Endodermal cell (in vitro differentiated cells): ENCODE measurements at regions not wholly inside any gene's neighbourhood (a gene's known extent, or its start where the extent isn't known, plus 50 kb on each side); places are given as distances from the start of the nearest gene placed in this dataset.

Source experiments
- DNase-seq: peaks from one replicate; pipeline ENCODE4 v3.0.0-alpha.2; 2017
- H3K27ac ChIP-seq: 2 replicates; pipeline ENCODE4 v1.5.1; 2013; ENCODE audit warnings: mild to moderate bottlenecking, low read depth, low read length, moderate library complexity
- H3K27me3 ChIP-seq: 2 replicates; pipeline ENCODE4 v1.6.1; 2013; ENCODE audit warnings: mild to moderate bottlenecking, low read length, moderate library complexity; ENCODE audit not compliant: insufficient read depth, control insufficient read depth, poor library complexity, severe bottlenecking
- H3K36me3 ChIP-seq: 2 replicates; pipeline ENCODE4 v1.7.0; 2013; ENCODE audit warnings: mild to moderate bottlenecking, low read length, moderate library complexity; ENCODE audit not compliant: control insufficient read depth, insufficient read depth
- H3K4me1 ChIP-seq: one replicate; pipeline ENCODE4 v1.7.0; 2013; ENCODE audit warnings: low read length; ENCODE audit not compliant: control insufficient read depth, insufficient read depth
- H3K4me3 ChIP-seq: 2 replicates; pipeline ENCODE4 v1.5.1; 2013; ENCODE audit warnings: mild to moderate bottlenecking, low read length, moderate library complexity
- H3K9ac ChIP-seq: 2 replicates; pipeline ENCODE4 v1.6.1; 2013; ENCODE audit warnings: mild to moderate bottlenecking, low read length, moderate library complexity; ENCODE audit not compliant: poor library complexity, severe bottlenecking; ENCODE audit errors: extremely low read depth
- H3K9me3 ChIP-seq: 2 replicates; pipeline ENCODE4 v1.6.1; 2013; ENCODE audit warnings: mild to moderate bottlenecking, low read length, moderate library complexity; ENCODE audit not compliant: control insufficient read depth
- H3K27ac Mint-ChIP-seq: 2 replicates; pipeline ENCODE4 v1.8.0; 2020; ENCODE audit warnings: mixed read lengths
- H3K27me3 Mint-ChIP-seq: 2 replicates; pipeline ENCODE4 v1.8.0; 2021; ENCODE audit warnings: mild to moderate bottlenecking, mixed read lengths; ENCODE audit not compliant: insufficient read depth
- H3K36me3 Mint-ChIP-seq: 2 replicates; pipeline ENCODE4 v1.8.0; 2020; ENCODE audit warnings: low read depth, mixed read lengths
- H3K4me1 Mint-ChIP-seq: 2 replicates; pipeline ENCODE4 v1.8.0; 2020; ENCODE audit warnings: mixed read lengths
- H3K4me3 Mint-ChIP-seq: 2 replicates; pipeline ENCODE4 v1.8.0; 2020; ENCODE audit warnings: mild to moderate bottlenecking, moderate library complexity, mixed read lengths
- H3K9me3 Mint-ChIP-seq: 2 replicates; pipeline ENCODE4 v1.8.0; 2020; ENCODE audit warnings: mild to moderate bottlenecking, mixed read lengths
- WGBS, 2 experiments: methylation state at CpG; one replicate each; pipeline versions ENCODE4 v1.1.5 to v1.1.7; 2013; ENCODE audit warnings: missing lambda C conversion rate in 2 of 2, mixed read lengths in 1 of 2; ENCODE audit not compliant: insufficient coverage in 1 of 2, insufficient read length in 1 of 2; 5-methylcytosine and 5-hydroxymethylcytosine counted together
- TF ChIP-seq, protein P1 (sequence below): fragments of 200-600 bp; sonication (generic); conservative IDR thresholded peaks from 2 replicates; pipeline ENCODE4 v1.5.0; 2021; ENCODE audit warnings: antibody characterized with exemption, mild to moderate bottlenecking

DNA sequence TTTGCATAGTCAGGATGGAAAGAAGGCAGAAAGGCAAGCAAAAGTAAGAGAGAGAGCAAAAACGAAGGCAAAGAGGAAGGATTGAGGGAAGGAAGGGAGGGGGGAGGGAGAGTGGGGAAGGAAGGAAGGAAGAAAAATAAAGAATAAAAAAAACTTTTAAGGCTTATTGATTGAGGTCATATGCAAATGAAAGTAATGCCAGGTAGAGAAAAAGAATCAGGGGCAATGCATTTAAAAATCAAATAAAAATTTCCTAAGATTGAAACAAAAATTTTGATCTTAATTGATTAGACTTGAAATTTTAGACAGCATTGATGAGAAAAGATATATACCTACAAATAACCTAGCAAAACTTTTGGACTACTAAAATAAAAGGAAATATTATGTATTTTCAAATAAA is 153.9 kb upstream of the KIF2B start:
- H3K9me3 Mint-ChIP-seq: peaks cover 23% of the 10 kb centered on the region
- no peaks in the 10 kb centered on the region for H3K36me3 Mint-ChIP-seq

DNA sequence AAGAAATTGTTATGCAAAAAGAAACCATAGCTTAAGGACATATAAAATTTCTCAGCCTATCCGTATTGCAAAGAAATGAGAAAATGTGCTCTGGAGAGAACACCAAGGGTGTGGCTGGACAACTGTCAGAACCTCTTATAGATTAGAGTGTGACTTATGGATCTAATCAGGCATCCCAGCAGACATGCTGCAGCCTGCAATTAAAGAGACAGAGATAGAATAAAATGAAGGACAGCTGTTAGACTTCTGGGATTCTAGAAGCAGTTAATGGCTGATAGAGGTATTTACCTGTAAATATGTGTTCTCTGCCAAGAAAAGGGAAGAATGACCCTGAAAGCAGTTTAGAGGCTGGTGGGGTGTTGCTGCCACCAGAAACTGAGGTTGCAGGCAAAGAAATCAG is 160.1 kb upstream of the KIF2B start:
- peaks cover 14% of the 10 kb centered on the region for H3K9me3 Mint-ChIP-seq
- Histone ChIP-seq H3K27me3 (no peaks in the 10 kb centered on the region), H3K4me3 (no peak overlapping the region), H3K36me3 (no peaks in the 10 kb centered on the region), H3K27ac (no peak overlapping the region), H3K9me3 (no peaks in the 10 kb centered on the region), H3K4me1 (no peaks in the 10 kb centered on the region), H3K9ac (no peak overlapping the region)
- TF ChIP-seq, protein P1, sequence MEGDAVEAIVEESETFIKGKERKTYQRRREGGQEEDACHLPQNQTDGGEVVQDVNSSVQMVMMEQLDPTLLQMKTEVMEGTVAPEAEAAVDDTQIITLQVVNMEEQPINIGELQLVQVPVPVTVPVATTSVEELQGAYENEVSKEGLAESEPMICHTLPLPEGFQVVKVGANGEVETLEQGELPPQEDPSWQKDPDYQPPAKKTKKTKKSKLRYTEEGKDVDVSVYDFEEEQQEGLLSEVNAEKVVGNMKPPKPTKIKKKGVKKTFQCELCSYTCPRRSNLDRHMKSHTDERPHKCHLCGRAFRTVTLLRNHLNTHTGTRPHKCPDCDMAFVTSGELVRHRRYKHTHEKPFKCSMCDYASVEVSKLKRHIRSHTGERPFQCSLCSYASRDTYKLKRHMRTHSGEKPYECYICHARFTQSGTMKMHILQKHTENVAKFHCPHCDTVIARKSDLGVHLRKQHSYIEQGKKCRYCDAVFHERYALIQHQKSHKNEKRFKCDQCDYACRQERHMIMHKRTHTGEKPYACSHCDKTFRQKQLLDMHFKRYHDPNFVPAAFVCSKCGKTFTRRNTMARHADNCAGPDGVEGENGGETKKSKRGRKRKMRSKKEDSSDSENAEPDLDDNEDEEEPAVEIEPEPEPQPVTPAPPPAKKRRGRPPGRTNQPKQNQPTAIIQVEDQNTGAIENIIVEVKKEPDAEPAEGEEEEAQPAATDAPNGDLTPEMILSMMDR: no peak
- DNase-seq: no peak
- no peak overlapping the region for H3K27ac Mint-ChIP-seq
- H3K4me1 Mint-ChIP-seq: no peaks in the 10 kb centered on the region
- 100% methylated on average over 1 of the region's 1 CpG; no CpG with 5 or more reads in 1 of the 2 experiments for WGBS, 2 experiments
- no peaks in the 10 kb centered on the region for H3K27me3 Mint-ChIP-seq
- H3K4me3 Mint-ChIP-seq: no peak overlapping the region
- no peaks in the 10 kb centered on the region for H3K36me3 Mint-ChIP-seq

More for the DNA sequence above, 153.9 kb upstream of the KIF2B start:
- Histone ChIP-seq H3K4me3 (no peak overlapping the region), H3K27me3 (no peaks in the 10 kb centered on the region), H3K9ac (no peak overlapping the region), H3K36me3 (no peaks in the 10 kb centered on the region), H3K4me1 (no peaks in the 10 kb centered on the region), H3K27ac (no peak overlapping the region), H3K9me3 (no peaks in the 10 kb centered on the region)
- Mint-ChIP-seq H3K27me3 (no peaks in the 10 kb centered on the region), H3K4me3 (no peak overlapping the region), H3K4me1 (no peaks in the 10 kb centered on the region), H3K27ac (no peak overlapping the region)
- no peak for DNase-seq
- TF ChIP-seq, protein P1: no peak
- WGBS, 2 experiments: 80 to 91% methylated on average over 1 of the region's 1 CpG

DNA sequence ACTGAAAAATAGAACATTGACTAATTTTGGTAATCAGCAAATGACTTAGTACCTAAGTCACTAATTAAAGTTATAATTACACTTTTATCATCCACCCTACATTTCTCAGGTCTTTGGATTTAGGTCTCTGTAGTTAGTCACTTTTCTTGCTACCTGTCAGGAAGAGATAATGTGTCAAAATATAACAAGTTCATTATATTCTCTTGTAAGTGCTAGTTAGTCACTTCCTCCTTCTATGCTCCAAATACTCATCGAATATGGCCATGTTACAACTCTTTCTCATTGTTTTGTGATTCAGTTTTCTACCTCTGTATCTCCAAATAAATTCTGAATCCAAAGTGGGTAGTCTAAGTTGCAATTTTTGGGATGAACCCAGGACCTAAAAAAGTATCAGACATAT is 163.5 kb upstream of the KIF2B start:
- Histone ChIP-seq H3K36me3 (no peaks in the 10 kb centered on the region), H3K4me1 (no peaks in the 10 kb centered on the region), H3K9ac (no peak overlapping the region), H3K27me3 (no peaks in the 10 kb centered on the region), H3K4me3 (no peak overlapping the region), H3K9me3 (no peaks in the 10 kb centered on the region), H3K27ac (no peak overlapping the region)
- Mint-ChIP-seq H3K4me3 (no peak overlapping the region), H3K27me3 (no peaks in the 10 kb centered on the region), H3K36me3 (no peaks in the 10 kb centered on the region), H3K27ac (no peak overlapping the region), H3K4me1 (no peaks in the 10 kb centered on the region), H3K9me3 (no peaks in the 10 kb centered on the region)
- TF ChIP-seq, protein P1: no peak
- WGBS, 2 experiments: 77 to 80% methylated on average over 1 of the region's 1 CpG
- no peak for DNase-seq
